GM23338 (cell line): ENCODE measurements at regions not wholly inside any gene's neighbourhood (a gene's known extent, or its start where the extent isn't known, plus 50 kb on each side); places are given as distances from the start of the nearest gene placed in this dataset.

ENCODE experiments used
- ATAC-seq: fragments of 200-7000 bp; cut with Tn5 transposase; 3 replicates; pipeline ENCODE4 v1.9.1; 2020
- DNase-seq: peaks from one replicate; pipeline ENCODE4 v3.0.0-alpha.2; 2015; ENCODE audit warnings: low spot score
- H2AFZ ChIP-seq: fragments of 200-600 bp; sonication (generic); 2 replicates; pipeline ENCODE4 v1.8.0; 2016; ENCODE audit warnings: antibody characterized with exemption, mild to moderate bottlenecking, moderate library complexity
- H3F3A ChIP-seq: fragments of 200-600 bp; sonication (generic); replicated peaks from 2 replicates; pipeline ENCODE4 v1.8.0; 2017; ENCODE audit warnings: antibody characterized with exemption, mixed run types, low read depth
- H3K27ac ChIP-seq: fragments of 200-600 bp; sonication (generic); 2 replicates; pipeline ENCODE4 v1.6.1; 2016; ENCODE audit warnings: low read depth
- H3K27me3 ChIP-seq: fragments of 200-600 bp; sonication (generic); 2 replicates; pipeline ENCODE4 v1.8.0; 2016; ENCODE audit warnings: mild to moderate bottlenecking, mixed run types, moderate library complexity; ENCODE audit not compliant: insufficient read depth
- H3K36me3 ChIP-seq: fragments of 200-600 bp; sonication (generic); 2 replicates; pipeline ENCODE4 v1.8.0; 2016; ENCODE audit warnings: mild to moderate bottlenecking; ENCODE audit not compliant: insufficient read depth
- H3K4me1 ChIP-seq: fragments of 200-600 bp; sonication (generic); 2 replicates; pipeline ENCODE4 v1.8.0; 2016; ENCODE audit warnings: mild to moderate bottlenecking, moderate library complexity; ENCODE audit not compliant: insufficient read depth
- H3K4me2 ChIP-seq: fragments of 200-600 bp; sonication (generic); 2 replicates; pipeline ENCODE4 v1.7.1; 2017; ENCODE audit warnings: mixed run types
- H3K4me3 ChIP-seq: fragments of 200-600 bp; sonication (generic); 2 replicates; pipeline ENCODE4 v1.6.1; 2016; ENCODE audit warnings: mixed run types
- H3K79me2 ChIP-seq: fragments of 200-600 bp; sonication (generic); replicated peaks from 2 replicates; pipeline ENCODE4 v1.8.0; 2017; ENCODE audit warnings: mild to moderate bottlenecking; ENCODE audit not compliant: insufficient read depth
- H3K9me2 ChIP-seq: fragments of 200-600 bp; sonication (generic); 2 replicates; pipeline ENCODE4 v1.8.0; 2017; ENCODE audit not compliant: insufficient read depth
- H4K20me1 ChIP-seq: fragments of 200-600 bp; sonication (generic); replicated peaks from 2 replicates; pipeline ENCODE4 v1.8.0; 2017; ENCODE audit warnings: mild to moderate bottlenecking; ENCODE audit not compliant: insufficient read depth
- H3K27ac Mint-ChIP-seq: 2 replicates; pipeline ENCODE4 v1.8.0; 2020; ENCODE audit warnings: inconsistent platforms, mild to moderate bottlenecking, moderate library complexity, mixed read lengths
- H3K27me3 Mint-ChIP-seq: 3 replicates; pipeline ENCODE4 v1.8.0; 2022; ENCODE audit warnings: low read depth, mild to moderate bottlenecking, moderate library complexity, mixed read lengths, inconsistent platforms; ENCODE audit not compliant: insufficient read depth, poor library complexity
- H3K36me3 Mint-ChIP-seq: 3 replicates; pipeline ENCODE4 v1.8.0; 2021; ENCODE audit warnings: low read depth, mild to moderate bottlenecking, inconsistent platforms, moderate library complexity, mixed read lengths
- H3K4me1 Mint-ChIP-seq: 3 replicates; pipeline ENCODE4 v1.8.0; 2020; ENCODE audit warnings: mild to moderate bottlenecking, inconsistent platforms, mixed read lengths
- H3K4me3 Mint-ChIP-seq: 3 replicates; pipeline ENCODE4 v1.8.0; 2021; ENCODE audit warnings: moderate library complexity, mild to moderate bottlenecking, inconsistent platforms, mixed read lengths
- H3K9me3 Mint-ChIP-seq: 3 replicates; pipeline ENCODE4 v1.8.0; 2020; ENCODE audit warnings: moderate library complexity, mild to moderate bottlenecking, inconsistent platforms, mixed read lengths
- CREB1 ChIP-seq: fragments of 250-450 bp; sonication (Bioruptor Pico); IDR thresholded peaks from 2 replicates; pipeline ENCODE4 v1.5.0; 2020; ENCODE audit warnings: low read depth, mild to moderate bottlenecking, moderate library complexity
- CTCF ChIP-seq, 2 experiments: fragments of 200-600 bp in 1 of 2; sonication (generic) in 1 of 2; conservative IDR thresholded peaks; 2 replicates each; pipeline versions ENCODE4 v1.5.1 to v1.6.1; 2016 to 2017; ENCODE audit warnings: antibody characterized with exemption in 2 of 2, low read depth in 2 of 2, mild to moderate bottlenecking in 2 of 2, moderate library complexity in 1 of 2
- ETS1 ChIP-seq: IDR thresholded peaks from 2 replicates; pipeline ENCODE4 v1.6.1; 2016; ENCODE audit warnings: antibody characterized with exemption
- EZH2 ChIP-seq: fragments of 200-600 bp; sonication (generic); IDR thresholded peaks from one replicate; pipeline ENCODE4 v1.8.0; 2017; ENCODE audit warnings: antibody characterized with exemption, mild to moderate bottlenecking, low read depth; ENCODE audit not compliant: unreplicated experiment
- EZH2phosphoT487 ChIP-seq: fragments of 200-600 bp; sonication (generic); IDR thresholded peaks from one replicate; pipeline ENCODE4 v1.8.1; 2018; ENCODE audit warnings: antibody characterized with exemption; ENCODE audit not compliant: unreplicated experiment
- JUNB ChIP-seq: IDR thresholded peaks from one replicate; pipeline ENCODE4 v1.6.1; 2016; ENCODE audit warnings: antibody characterized with exemption; ENCODE audit not compliant: unreplicated experiment
- NANOG ChIP-seq: IDR thresholded peaks from 2 replicates; pipeline ENCODE4 v1.6.1; 2016; ENCODE audit warnings: antibody characterized with exemption, borderline replicate concordance
- POLR2AphosphoS5 ChIP-seq: IDR thresholded peaks from 2 replicates; pipeline ENCODE4 v1.6.1; 2016; ENCODE audit warnings: antibody characterized with exemption, low read depth
- REST ChIP-seq: IDR thresholded peaks from one replicate; pipeline ENCODE4 v1.6.1; 2018; ENCODE audit warnings: antibody characterized with exemption; ENCODE audit not compliant: unreplicated experiment
- STAT1 ChIP-seq: IDR thresholded peaks from one replicate; pipeline ENCODE4 v1.6.1; 2016; ENCODE audit warnings: antibody characterized with exemption; ENCODE audit not compliant: unreplicated experiment
- ZNF114 ChIP-seq: fragments of 250-450 bp; sonication (Bioruptor Pico); IDR thresholded peaks from 2 replicates; pipeline ENCODE4 v1.5.0; 2020; ENCODE audit warnings: mild to moderate bottlenecking, moderate library complexity
- ZNF331 ChIP-seq: fragments of 250-450 bp; sonication (Bioruptor Pico); IDR thresholded peaks from 2 replicates; pipeline ENCODE4 v1.5.0; 2020; ENCODE audit warnings: low read depth, mild to moderate bottlenecking, moderate library complexity
- ZNF462 ChIP-seq: fragments of 250-450 bp; sonication (Bioruptor Pico); IDR thresholded peaks from 2 replicates; pipeline ENCODE4 v1.5.0; 2020; ENCODE audit warnings: mild to moderate bottlenecking, moderate library complexity

- H4K20me1 ChIP-seq, result no peaks in the 10 kb centered on the region
- Mint-ChIP-seq H3K36me3 (no peaks in the 10 kb centered on the region), H3K27ac (no peak overlapping the region), H3K9me3 (no peaks in the 10 kb centered on the region), H3K27me3 (no peaks in the 10 kb centered on the region), H3K4me1 (no peaks in the 10 kb centered on the region), H3K4me3 (no peak overlapping the region)
- H3K4me1 ChIP-seq, result no peaks in the 10 kb centered on the region
- no peaks in the 10 kb centered on the region for H3K27me3 ChIP-seq
- no peaks in the 10 kb centered on the region for H3K36me3 ChIP-seq
- H3K9me2 ChIP-seq, result 0 out of 2 replicates have a peak, but pooled peaks cover 4% of the 10 kb centered on the region
- H2AFZ ChIP-seq, result no peak overlapping the region
- H3F3A ChIP-seq, result no peaks in the 10 kb centered on the region
- no peak overlapping the region for H3K27ac ChIP-seq
- no peak for ATAC-seq
- TF ChIP-seq ZNF462 (CRISPR knock-in tag) (no peak), ZNF114 (no peak), ETS1 (no peak), EZH2 (no peak), EZH2phosphoT487 (no peak), STAT1 (no peak), NANOG (no peak), CREB1 (no peak), REST (no peak), POLR2AphosphoS5 (no peak), CTCF (conservative IDR thresholded peaks at IDR 0.05; ENCODE audit: low read depth in 2 of 2) (no peak), ZNF331 (CRISPR knock-in tag) (no peak), JUNB (no peak)
- H3K4me2 ChIP-seq, result no peak overlapping the region
- no peak for DNase-seq
- no peak overlapping the region for H3K4me3 ChIP-seq
- no peaks in the 10 kb centered on the region for H3K79me2 ChIP-seq
These were observed 315.0 kb downstream of the TGFB2 start for GRCh38 chr1:218659911-218660677.
